Gastrocnemius medialis (tissue), 4 donors: ENCODE measurements at regions not wholly inside any gene's neighbourhood (a gene's known extent, or its start where the extent isn't known, plus 50 kb on each side); places are given as distances from the start of the nearest gene placed in this dataset.

ENCODE experiments used
- POLR2A ChIP-seq, 2 donors: fragments of 450-650 bp; IDR thresholded peaks; one replicate each; pipeline ENCODE4 v1.6.1; 2017; ENCODE audit warnings: antibody characterized with exemption in 2 of 2, mild to moderate bottlenecking in 2 of 2, moderate library complexity in 2 of 2
- TF ChIP-seq, protein P1 (sequence below), 5 experiments: fragments of 450-650 bp in 3 of 5; fragments of 200-600 bp in 2 of 5; sonication (generic) in 2 of 5; IDR thresholded peaks in 4 of 5; conservative IDR thresholded peaks in 1 of 5; 1 replicate in 4 of 5; 2 replicates in 1 of 5; pipeline ENCODE4 v1.5.1; 2016 to 2019; ENCODE audit warnings: antibody characterized with exemption in 5 of 5, mild to moderate bottlenecking in 3 of 5, moderate library complexity in 3 of 5

DNA sequence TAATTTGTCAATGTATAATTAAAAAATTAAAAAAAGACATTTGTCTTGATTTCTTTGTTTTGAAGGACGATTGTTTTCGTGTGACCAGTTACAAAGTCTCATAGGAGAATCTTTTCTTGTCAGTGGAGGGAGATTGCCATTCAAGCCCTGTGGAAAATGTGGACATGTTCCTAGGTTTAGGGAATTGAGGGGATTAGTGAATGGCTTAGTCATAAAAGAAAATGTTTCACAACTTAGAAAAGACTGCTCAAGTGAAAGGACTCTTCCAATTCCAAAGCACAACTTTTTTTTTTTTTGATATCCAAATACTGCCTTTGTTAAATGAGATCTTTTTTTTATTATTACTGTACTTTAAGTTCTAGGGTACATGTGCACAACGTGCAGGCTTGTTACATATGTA, 140.7 kb upstream of the HABP2 start:
- TF ChIP-seq POLR2A (IDR thresholded peaks at IDR 0.05) = no peak
- TF ChIP-seq, protein P1, sequence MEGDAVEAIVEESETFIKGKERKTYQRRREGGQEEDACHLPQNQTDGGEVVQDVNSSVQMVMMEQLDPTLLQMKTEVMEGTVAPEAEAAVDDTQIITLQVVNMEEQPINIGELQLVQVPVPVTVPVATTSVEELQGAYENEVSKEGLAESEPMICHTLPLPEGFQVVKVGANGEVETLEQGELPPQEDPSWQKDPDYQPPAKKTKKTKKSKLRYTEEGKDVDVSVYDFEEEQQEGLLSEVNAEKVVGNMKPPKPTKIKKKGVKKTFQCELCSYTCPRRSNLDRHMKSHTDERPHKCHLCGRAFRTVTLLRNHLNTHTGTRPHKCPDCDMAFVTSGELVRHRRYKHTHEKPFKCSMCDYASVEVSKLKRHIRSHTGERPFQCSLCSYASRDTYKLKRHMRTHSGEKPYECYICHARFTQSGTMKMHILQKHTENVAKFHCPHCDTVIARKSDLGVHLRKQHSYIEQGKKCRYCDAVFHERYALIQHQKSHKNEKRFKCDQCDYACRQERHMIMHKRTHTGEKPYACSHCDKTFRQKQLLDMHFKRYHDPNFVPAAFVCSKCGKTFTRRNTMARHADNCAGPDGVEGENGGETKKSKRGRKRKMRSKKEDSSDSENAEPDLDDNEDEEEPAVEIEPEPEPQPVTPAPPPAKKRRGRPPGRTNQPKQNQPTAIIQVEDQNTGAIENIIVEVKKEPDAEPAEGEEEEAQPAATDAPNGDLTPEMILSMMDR (IDR thresholded peaks at IDR 0.05 in 4 of 5, conservative IDR thresholded peaks at IDR 0.05 in 1 of 5) = no peak
